Subcutaneous abdominal adipose tissue (tissue), 5 donors: ENCODE measurements at regions not wholly inside any gene's neighbourhood (a gene's known extent, or its start where the extent isn't known, plus 50 kb on each side); places are given as distances from the start of the nearest gene placed in this dataset.

Experiments used
- H3K27ac ChIP-seq: one replicate; pipeline ENCODE4 v1.7.0; 2013; ENCODE audit warnings: low read depth, mild to moderate bottlenecking, inconsistent platforms, low read length, moderate library complexity
- H3K27me3 ChIP-seq, 5 donors: one replicate each; pipeline ENCODE4 v1.7.0; 2013; ENCODE audit warnings: low read length in 5 of 5, inconsistent platforms in 1 of 5; ENCODE audit not compliant: control insufficient read depth in 5 of 5, insufficient read depth in 4 of 5
- H3K36me3 ChIP-seq, 5 donors: one replicate each; pipeline ENCODE4 v1.7.0; 2013; ENCODE audit warnings: low read length in 5 of 5; ENCODE audit not compliant: control insufficient read depth in 5 of 5, insufficient read depth in 5 of 5
- H3K4me1 ChIP-seq, 5 donors: one replicate each; pipeline ENCODE4 v1.7.0; 2013; ENCODE audit warnings: low read length in 5 of 5, mild to moderate bottlenecking in 3 of 5, moderate library complexity in 1 of 5; ENCODE audit not compliant: control insufficient read depth in 5 of 5, insufficient read depth in 5 of 5
- H3K4me3 ChIP-seq, 5 donors: one replicate each; pipeline ENCODE4 v1.7.0; 2013; ENCODE audit warnings: low read length in 5 of 5, low read depth in 1 of 5
- H3K9ac ChIP-seq, 5 donors: one replicate each; pipeline ENCODE4 v1.7.0; 2013; ENCODE audit warnings: low read length in 5 of 5, mild to moderate bottlenecking in 4 of 5, moderate library complexity in 3 of 5
- H3K9me3 ChIP-seq, 5 donors: one replicate each; pipeline ENCODE4 v1.7.0; 2013; ENCODE audit warnings: low read length in 5 of 5; ENCODE audit not compliant: control insufficient read depth in 5 of 5
- donor health status: healthy.
- donor health status: healthy.
- donor health status: healthy.
- donor health status: healthy.
- donor health status: healthy.

DNA sequence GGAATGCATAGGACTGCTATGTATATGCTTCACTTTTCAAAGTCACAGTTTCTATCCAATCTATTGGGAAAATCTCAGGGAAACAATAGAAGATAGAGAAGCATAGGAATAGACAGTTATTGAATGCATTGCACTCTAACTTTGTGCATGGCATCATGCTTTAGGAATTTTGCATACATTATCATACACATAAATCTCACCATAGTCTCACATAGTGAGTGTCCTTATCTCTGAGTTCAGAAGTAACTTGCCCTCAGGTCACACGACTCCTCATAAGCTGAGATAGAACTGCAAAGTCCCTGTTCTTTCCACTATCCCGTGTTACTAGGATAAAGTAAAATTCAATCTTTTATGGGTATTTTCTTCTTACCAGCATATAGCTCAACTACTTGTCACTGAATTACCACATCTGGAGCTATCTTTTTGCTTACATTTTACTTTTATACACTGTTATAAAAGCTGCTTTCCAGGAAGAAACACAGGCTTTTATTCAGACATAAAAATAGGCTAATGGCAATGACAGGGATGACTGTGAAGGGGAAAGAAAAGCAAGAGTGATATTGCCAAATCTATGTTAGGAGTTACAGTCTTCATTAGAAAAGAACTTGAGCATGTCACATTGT, 666.9 kb downstream of the XIRP2 start:
- no peak overlapping the region for H3K27ac ChIP-seq
- no peaks in the 10 kb centered on the region for H3K27me3 ChIP-seq
- no peaks in the 10 kb centered on the region for H3K4me1 ChIP-seq
- H3K9me3 ChIP-seq = no peaks in the 10 kb centered on the region
- H3K36me3 ChIP-seq = no peaks in the 10 kb centered on the region
- no peak overlapping the region for H3K9ac ChIP-seq
- no peak overlapping the region for H3K4me3 ChIP-seq

DNA sequence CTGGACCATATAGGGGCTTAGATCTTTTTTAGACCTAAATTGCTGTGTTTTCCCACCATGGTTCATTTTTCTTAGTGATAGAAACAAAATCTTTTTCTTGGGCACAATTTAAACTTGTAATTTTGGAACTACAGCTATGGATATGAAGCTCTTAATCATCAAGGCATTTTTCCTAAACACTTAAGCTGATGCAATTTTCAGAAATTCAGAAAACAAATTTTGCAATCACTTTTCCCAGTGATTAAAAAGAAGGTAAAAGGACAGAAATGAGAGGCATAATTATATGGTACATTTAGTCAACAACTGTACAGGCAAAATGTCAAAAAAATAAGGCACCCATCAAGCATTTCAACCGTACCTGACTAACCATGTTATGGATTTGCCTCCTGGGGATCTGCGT, 665.4 kb downstream of the XIRP2 start:
- Histone ChIP-seq H3K4me1 (no peaks in the 10 kb centered on the region), H3K9me3 (no peaks in the 10 kb centered on the region), H3K9ac (no peak overlapping the region), H3K36me3 (no peaks in the 10 kb centered on the region), H3K27ac (no peak overlapping the region), H3K27me3 (no peaks in the 10 kb centered on the region), H3K4me3 (no peak overlapping the region)

DNA sequence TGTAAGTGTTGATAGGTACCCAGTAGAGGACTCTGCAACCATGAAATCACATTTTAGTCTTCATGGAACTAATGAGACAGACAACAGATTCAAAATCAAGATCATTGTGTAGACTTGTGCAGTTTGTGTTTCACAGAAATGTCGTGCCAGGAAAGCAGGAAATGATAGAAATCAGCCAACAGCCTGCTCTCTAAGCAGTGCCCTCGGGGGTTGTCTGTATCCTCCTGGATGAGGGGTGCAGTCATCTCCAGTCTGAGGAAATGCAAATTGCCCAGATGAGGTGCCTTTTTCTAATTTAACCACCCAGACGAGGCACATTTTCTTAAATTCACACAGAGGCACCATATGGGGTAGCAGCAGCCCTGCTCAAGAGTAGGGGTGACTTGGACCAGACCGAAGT, 663.1 kb downstream of the XIRP2 start:
- Histone ChIP-seq H3K27me3 (no peaks in the 10 kb centered on the region), H3K9ac (no peak overlapping the region), H3K4me1 (no peaks in the 10 kb centered on the region), H3K9me3 (peaks cover 0 to 3% (median 0%) of the 10 kb centered on the region in 5 donors), H3K4me3 (no peak overlapping the region), H3K27ac (no peak overlapping the region), H3K36me3 (no peaks in the 10 kb centered on the region)

DNA sequence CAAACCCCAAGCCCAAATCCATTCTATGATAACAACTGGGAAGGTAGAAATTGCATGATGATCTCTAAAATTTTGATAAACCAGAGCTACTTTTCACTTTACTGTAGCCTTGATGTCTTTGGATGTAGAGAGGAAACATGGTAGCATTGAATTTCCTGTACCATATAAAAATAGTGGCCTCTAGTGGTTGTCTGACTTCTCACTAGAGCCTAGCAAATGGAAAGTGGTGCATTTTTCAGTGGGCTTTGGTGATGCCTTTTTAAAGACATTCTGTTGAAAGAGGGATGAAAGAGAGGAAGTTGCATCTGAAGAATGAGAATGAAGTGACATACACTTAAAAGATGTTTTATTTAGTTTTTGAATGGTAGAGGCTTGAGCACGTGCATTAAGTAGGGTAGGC, 662.2 kb downstream of the XIRP2 start:
- H3K27ac ChIP-seq = no peak overlapping the region

DNA sequence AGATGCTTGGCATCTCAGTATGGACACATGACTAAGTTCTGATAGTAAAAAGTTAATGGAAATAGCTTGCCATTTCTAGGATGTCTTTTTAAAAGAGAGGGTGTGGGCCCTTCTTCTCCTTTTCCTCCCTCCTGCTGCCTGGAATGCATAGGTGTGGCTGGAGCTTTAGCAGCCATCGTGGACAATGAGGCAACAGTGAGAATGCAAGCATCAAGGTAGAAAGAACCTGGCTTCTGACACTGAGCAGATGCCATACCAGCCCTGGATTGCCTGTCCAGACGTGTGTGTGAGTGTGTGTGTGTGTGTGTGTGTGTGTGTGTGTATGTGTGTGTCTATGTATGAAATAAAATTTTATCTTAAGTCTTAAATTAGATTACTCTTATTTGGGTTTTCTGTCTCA, 660.1 kb downstream of the XIRP2 start:
- H3K27ac ChIP-seq = no peak overlapping the region
- H3K4me1 ChIP-seq = no peaks in the 10 kb centered on the region
- no peak overlapping the region for H3K4me3 ChIP-seq
- no peaks in the 10 kb centered on the region for H3K36me3 ChIP-seq
- no peak overlapping the region for H3K9ac ChIP-seq
- H3K27me3 ChIP-seq = no peaks in the 10 kb centered on the region
- H3K9me3 ChIP-seq = peaks cover 0 to 3% (median 0%) of the 10 kb centered on the region in 5 donors

More for the DNA sequence above, 662.2 kb downstream of the XIRP2 start:
- no peak overlapping the region for H3K9ac ChIP-seq
- peaks cover 0 to 3% (median 0%) of the 10 kb centered on the region in 5 donors for H3K9me3 ChIP-seq
- H3K4me3 ChIP-seq = no peak overlapping the region
- H3K36me3 ChIP-seq = no peaks in the 10 kb centered on the region
- no peaks in the 10 kb centered on the region for H3K27me3 ChIP-seq
- no peaks in the 10 kb centered on the region for H3K4me1 ChIP-seq

DNA sequence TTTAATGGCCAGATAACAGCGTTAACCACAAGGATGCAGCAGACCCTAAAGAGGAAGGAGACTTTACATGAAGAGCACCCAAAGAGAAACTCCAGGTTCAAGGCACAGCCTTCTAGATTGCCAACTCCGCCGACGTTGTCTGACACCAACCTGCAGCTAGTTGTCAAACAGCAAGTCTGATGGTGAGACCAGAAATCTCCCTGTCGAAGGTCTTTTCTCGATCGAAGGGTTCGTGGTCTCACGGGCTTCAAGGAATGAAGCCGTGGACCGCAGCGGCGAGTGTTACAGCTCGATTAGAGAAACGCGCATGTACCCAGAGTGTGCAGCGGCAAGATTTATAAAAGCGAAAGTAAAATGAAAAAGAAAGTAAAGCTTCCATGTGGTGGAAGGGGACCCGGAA, 656.3 kb downstream of the XIRP2 start:
- Histone ChIP-seq H3K27me3 (no peaks in the 10 kb centered on the region), H3K36me3 (no peaks in the 10 kb centered on the region), H3K9ac (no peak overlapping the region), H3K9me3 (peaks cover 0 to 3% (median 0%) of the 10 kb centered on the region in 5 donors), H3K4me1 (no peaks in the 10 kb centered on the region), H3K4me3 (no peak overlapping the region), H3K27ac (no peak overlapping the region)

DNA sequence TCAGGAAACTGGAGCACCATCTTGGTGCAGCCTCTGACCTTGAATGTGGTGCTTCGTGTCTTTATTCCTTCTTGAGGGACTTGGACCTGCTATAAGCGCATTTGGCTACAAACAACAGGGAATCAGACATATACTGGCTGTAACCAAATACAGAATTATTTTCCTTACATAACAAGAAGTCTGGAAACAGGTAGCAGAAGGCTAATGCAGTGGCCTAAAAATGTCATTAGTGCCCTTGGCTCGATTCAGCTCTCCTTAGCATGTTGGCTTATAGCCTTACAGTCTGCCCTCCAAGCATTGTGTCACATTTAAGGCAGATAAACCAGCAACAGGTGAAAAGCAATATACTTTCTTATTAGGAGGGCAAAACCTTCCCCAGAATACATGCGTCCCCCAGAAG, 655.4 kb downstream of the XIRP2 start:
- no peaks in the 10 kb centered on the region for H3K4me1 ChIP-seq
- H3K4me3 ChIP-seq = no peak overlapping the region
- H3K27me3 ChIP-seq = no peaks in the 10 kb centered on the region
- H3K9ac ChIP-seq = no peak overlapping the region
- H3K9me3 ChIP-seq = peaks cover 0 to 3% (median 0%) of the 10 kb centered on the region in 5 donors
- no peak overlapping the region for H3K27ac ChIP-seq
- H3K36me3 ChIP-seq = no peaks in the 10 kb centered on the region

DNA sequence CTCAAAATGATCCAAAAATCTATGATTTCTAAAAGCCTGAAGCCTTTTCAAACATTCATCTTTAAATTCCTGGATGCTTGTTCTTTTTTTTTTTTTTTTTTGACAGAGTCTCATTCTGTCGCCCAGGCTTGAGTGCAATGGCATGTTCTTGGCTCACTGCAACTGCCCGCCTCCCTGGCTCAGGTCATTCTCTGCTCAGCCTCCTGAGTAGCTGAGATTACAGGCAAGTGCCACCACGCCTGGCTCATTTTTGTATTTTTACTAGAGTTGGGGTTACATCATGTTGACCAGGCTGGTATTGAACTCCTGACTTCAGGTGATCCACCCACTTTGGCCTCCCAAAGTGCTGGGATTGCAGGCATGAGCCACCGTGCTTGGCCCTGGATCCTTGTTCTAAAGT, 649.5 kb downstream of the XIRP2 start:
- Histone ChIP-seq H3K9me3 (no peaks in the 10 kb centered on the region), H3K27ac (no peak overlapping the region), H3K27me3 (no peaks in the 10 kb centered on the region), H3K4me1 (no peaks in the 10 kb centered on the region), H3K4me3 (no peak overlapping the region), H3K36me3 (no peaks in the 10 kb centered on the region), H3K9ac (no peak overlapping the region)

DNA sequence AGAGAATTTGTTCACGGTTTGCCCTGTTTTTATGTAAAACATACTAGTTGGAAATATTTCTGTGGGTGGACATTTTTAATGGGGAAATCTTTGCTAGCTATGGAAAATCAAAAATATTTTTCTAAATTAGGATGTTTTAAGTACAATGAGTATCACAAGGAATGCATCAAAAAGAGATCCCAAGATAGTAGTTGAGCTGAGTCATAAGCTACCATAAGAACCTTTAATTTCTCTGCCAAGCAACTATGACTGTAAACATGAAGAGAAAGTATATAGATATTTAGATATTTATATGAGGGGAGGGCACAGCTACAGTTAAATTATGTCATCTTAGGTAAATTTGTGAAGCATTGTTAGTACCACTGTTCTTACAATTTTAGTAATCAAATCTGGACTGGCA, 646.2 kb downstream of the XIRP2 start:
- Histone ChIP-seq H3K4me1 (no peaks in the 10 kb centered on the region), H3K9ac (no peak overlapping the region), H3K4me3 (no peak overlapping the region), H3K27ac (no peak overlapping the region), H3K27me3 (no peaks in the 10 kb centered on the region), H3K9me3 (no peaks in the 10 kb centered on the region), H3K36me3 (no peaks in the 10 kb centered on the region)

DNA sequence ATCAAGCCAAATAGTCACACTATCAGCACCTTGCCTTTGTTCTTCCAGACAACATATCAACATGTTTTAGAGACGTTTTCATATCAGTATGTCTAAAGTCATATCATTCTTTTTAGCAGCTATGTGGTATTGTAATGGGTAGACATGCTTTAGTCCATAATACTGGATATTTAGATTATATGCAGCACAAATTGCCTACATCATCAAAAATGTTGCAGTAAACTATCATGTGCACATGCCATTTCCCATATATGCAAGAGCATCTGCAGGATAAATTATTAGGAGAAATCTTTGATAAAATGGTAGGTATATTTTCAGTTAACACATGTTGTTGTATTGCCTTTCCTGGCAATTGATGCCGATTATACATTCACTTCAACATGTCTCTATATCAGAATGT, 636.5 kb downstream of the XIRP2 start:
- Histone ChIP-seq H3K36me3 (no peaks in the 10 kb centered on the region), H3K27me3 (no peaks in the 10 kb centered on the region), H3K9ac (no peak overlapping the region), H3K27ac (no peak overlapping the region), H3K4me1 (no peaks in the 10 kb centered on the region), H3K9me3 (no peaks in the 10 kb centered on the region), H3K4me3 (no peak overlapping the region)
